Ishikawa (cell line): ENCODE measurements at regions not wholly inside any gene's neighbourhood (a gene's known extent, or its start where the extent isn't known, plus 50 kb on each side); places are given as distances from the start of the nearest gene placed in this dataset.

Experiments used
- CEBPB ChIP-seq: IDR thresholded peaks from 2 replicates; pipeline ENCODE4 v1.6.1; 2012
- CREB1 ChIP-seq: IDR thresholded peaks from 2 replicates; pipeline ENCODE4 v1.6.1; 2012; ENCODE audit warnings: low read depth
- EGR1 ChIP-seq: IDR thresholded peaks from 2 replicates; pipeline ENCODE4 v1.6.1; 2012
- EP300 ChIP-seq: IDR thresholded peaks from 2 replicates; pipeline ENCODE4 v1.6.1; 2012; ENCODE audit warnings: borderline replicate concordance
- FOXM1 ChIP-seq: IDR thresholded peaks from 2 replicates; pipeline ENCODE4 v1.6.1; 2012; ENCODE audit warnings: low read depth, borderline replicate concordance
- MAX ChIP-seq: IDR thresholded peaks from 2 replicates; pipeline ENCODE4 v1.6.1; 2012
- NFIC ChIP-seq: IDR thresholded peaks from 2 replicates; pipeline ENCODE4 v1.6.1; 2012
- RAD21 ChIP-seq: IDR thresholded peaks from 2 replicates; pipeline ENCODE4 v1.6.1; 2012; ENCODE audit warnings: low read depth
- REST ChIP-seq: IDR thresholded peaks from 2 replicates; pipeline ENCODE4 v1.6.1; 2012; ENCODE audit warnings: low read depth, mild to moderate bottlenecking
- TAF1 ChIP-seq: IDR thresholded peaks from 2 replicates; pipeline ENCODE4 v1.6.1; 2012; ENCODE audit warnings: low read depth, mild to moderate bottlenecking
- TCF12 ChIP-seq: IDR thresholded peaks from 2 replicates; pipeline ENCODE4 v1.6.1; 2012; ENCODE audit warnings: low read depth
- TEAD4 ChIP-seq: IDR thresholded peaks from 2 replicates; pipeline ENCODE4 v1.6.1; 2012
- USF1 ChIP-seq: IDR thresholded peaks from 2 replicates; pipeline ENCODE4 v1.6.1; 2012
- YY1 ChIP-seq: IDR thresholded peaks from 2 replicates; pipeline ENCODE4 v1.6.1; 2012; ENCODE audit warnings: low read depth
- ZBTB7A ChIP-seq: IDR thresholded peaks from 2 replicates; pipeline ENCODE4 v1.6.1; 2012; ENCODE audit warnings: low read depth

GRCh38 chr12:42809226-42809625 lies 219.7 kb upstream of the PRICKLE1 start:
- TF ChIP-seq TCF12: no peak
- peak; percentile 41 for TF ChIP-seq TEAD4
- TF ChIP-seq EP300: peak; percentile 26; the same call in 1 of the 2 replicates
- TF ChIP-seq MAX: no peak
- no peak for TF ChIP-seq RAD21
- TF ChIP-seq CEBPB: 0 out of 2 replicates have a peak, but pooled peaks have one; percentile 21

GRCh38 chr12:42807766-42808165 lies 218.2 kb upstream of the PRICKLE1 start:
- TF ChIP-seq TEAD4 (no peak), TAF1 (no peak), TCF12 (no peak), EGR1 (no peak), USF1 (no peak), FOXM1 (no peak)

- TF ChIP-seq ZBTB7A (no peak), NFIC (no peak), USF1 (no peak), TAF1 (no peak), FOXM1 (no peak), CEBPB (no peak), TCF12 (no peak), MAX (no peak), CREB1 (no peak), EP300 (no peak)
Observed at GRCh38 chr12:42807251-42807650, 217.7 kb upstream of the PRICKLE1 start.

GRCh38 chr12:42804928-42805327 lies 215.4 kb upstream of the PRICKLE1 start:
- TF ChIP-seq RAD21 (peak; percentile 33; the same call in 1 of the 2 replicates), MAX (no peak)

GRCh38 chr12:42802785-42803189 lies 213.2 kb upstream of the PRICKLE1 start:
- TF ChIP-seq EP300 (no peak), TAF1 (no peak), NFIC (no peak), ZBTB7A (no peak), CEBPB (no peak), REST (no peak), MAX (no peak), CREB1 (no peak), TEAD4 (no peak), RAD21 (no peak), USF1 (no peak), EGR1 (no peak), TCF12 (no peak), YY1 (no peak)

GRCh38 chr12:42801271-42801670 lies 211.7 kb upstream of the PRICKLE1 start:
- no peak for TF ChIP-seq EGR1
- no peak for TF ChIP-seq TAF1
- TF ChIP-seq RAD21: no peak
- TF ChIP-seq USF1: no peak
- no peak for TF ChIP-seq EP300
- TF ChIP-seq FOXM1: no peak
- no peak for TF ChIP-seq ZBTB7A
- no peak for TF ChIP-seq TCF12
- TF ChIP-seq YY1: no peak
- TF ChIP-seq TEAD4: no peak
- no peak for TF ChIP-seq CEBPB
- no peak for TF ChIP-seq CREB1
- no peak for TF ChIP-seq NFIC
- no peak for TF ChIP-seq REST
- no peak for TF ChIP-seq MAX
